HG02852 (cell line): ENCODE measurements at regions not wholly inside any gene's neighbourhood (a gene's known extent, or its start where the extent isn't known, plus 50 kb on each side); places are given as distances from the start of the nearest gene placed in this dataset.

Experiments
- ATAC-seq: cut with Tn5 transposase; IDR thresholded peaks from one replicate; pipeline ENCODE4 v1.9.1; 2021; ENCODE audit warnings: mild to moderate bottlenecking, moderate library complexity; ENCODE audit not compliant: unreplicated experiment

GRCh38 chr18:71798986-71799673, 745.0 kb downstream of the CBLN2 start:
- no peak for ATAC-seq

- ATAC-seq = no peak
These were observed 746.6 kb downstream of the CBLN2 start for GRCh38 chr18:71797554-71797953.

DNA sequence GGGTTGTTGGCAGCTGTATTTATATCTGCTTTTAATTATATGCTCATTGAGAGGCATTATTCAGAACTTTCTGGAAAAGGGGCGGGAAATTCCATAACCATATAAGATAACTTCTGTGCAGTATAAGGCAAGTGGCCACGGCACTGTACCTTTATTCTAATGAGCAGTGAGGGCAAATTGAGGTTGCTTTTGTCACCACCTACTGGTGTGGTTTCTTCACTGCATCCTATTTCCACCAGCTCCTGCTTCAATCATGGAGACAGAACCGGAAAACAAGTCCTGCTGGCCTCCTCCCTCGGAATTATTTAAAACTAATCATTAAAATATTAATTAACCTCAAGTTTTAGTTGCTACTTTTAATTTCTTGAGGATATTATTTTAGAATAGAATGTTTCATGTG, 759.4 kb downstream of the CBLN2 start:
- peak; percentile 83 for ATAC-seq

- ATAC-seq = no peak
These were observed 783.6 kb downstream of the CBLN2 start for GRCh38 chr18:71760541-71760940.

- ATAC-seq = no peak
These were observed 789.9 kb downstream of the CBLN2 start for GRCh38 chr18:71754246-71754645.

GRCh38 chr18:71743634-71744033, 800.5 kb downstream of the CBLN2 start:
- ATAC-seq = no peak

DNA sequence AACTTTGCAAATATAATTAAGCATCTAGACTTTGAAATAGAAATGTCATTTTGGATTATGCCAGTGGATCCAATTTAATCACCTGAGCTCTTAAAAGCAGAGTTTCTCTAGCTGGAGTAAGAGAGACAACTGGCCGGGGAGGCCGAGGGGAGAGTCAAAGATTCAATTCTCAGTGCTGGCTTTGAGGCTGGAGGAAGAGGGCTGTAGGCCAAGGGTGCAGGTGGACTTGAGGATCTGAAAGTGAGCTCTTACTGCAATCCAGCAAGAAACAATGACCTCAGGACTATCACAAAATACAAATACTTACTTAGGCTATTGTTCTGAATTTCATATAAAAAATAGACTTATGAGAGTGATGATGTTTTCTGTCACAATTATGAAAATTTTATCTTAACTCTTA, 814.5 kb downstream of the CBLN2 start:
- ATAC-seq = no peak

DNA sequence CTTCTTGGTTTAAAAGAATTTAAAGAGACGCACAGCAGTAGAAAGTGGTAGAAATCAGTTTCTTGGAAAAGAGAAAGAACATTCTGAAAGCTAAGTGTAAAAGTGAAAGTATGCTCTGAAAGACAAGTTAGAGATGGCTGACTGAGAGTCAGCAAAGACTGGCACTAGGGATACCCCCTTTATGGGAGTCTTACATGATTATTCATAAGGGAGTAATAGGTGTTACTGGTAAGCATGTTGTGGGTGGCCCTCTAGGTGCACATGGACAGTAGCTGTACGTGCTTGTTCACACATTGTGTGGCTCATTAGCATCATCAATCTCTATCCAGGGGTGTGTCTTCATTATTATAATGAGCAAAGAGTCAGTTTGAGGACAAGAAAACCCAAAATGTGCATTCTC, 816.2 kb downstream of the CBLN2 start:
- no peak for ATAC-seq

- no peak for ATAC-seq
These were observed 818.9 kb downstream of the CBLN2 start for GRCh38 chr18:71725256-71725655.

DNA sequence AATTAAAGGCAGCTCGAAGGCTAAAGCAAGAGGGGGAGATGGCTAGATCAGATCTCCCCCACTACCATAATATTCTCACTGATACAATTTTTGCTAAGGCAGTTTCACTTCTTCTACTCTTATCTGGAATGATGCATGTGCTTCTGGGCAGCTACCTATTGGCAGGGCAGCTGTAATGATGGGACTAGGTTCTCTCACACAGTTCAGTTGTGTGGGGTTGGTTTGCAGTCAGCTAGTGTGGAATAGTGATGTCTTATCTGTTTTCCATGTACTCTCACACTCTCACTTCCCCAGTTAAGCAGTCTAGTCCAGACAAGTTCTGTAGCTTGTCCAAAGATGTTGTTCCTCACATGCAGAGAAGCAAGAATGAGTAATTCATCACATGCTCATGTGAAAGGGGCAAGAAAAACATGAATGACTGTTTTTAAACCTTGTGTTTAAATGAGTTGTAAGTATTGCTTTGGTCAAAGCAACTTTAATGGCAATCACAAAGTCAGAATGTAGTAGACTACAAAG, 836.1 kb downstream of the CBLN2 start:
- no peak for ATAC-seq

- ATAC-seq = no peak
These were observed 836.7 kb downstream of the CBLN2 start for GRCh38 chr18:71707400-71707799.

DNA sequence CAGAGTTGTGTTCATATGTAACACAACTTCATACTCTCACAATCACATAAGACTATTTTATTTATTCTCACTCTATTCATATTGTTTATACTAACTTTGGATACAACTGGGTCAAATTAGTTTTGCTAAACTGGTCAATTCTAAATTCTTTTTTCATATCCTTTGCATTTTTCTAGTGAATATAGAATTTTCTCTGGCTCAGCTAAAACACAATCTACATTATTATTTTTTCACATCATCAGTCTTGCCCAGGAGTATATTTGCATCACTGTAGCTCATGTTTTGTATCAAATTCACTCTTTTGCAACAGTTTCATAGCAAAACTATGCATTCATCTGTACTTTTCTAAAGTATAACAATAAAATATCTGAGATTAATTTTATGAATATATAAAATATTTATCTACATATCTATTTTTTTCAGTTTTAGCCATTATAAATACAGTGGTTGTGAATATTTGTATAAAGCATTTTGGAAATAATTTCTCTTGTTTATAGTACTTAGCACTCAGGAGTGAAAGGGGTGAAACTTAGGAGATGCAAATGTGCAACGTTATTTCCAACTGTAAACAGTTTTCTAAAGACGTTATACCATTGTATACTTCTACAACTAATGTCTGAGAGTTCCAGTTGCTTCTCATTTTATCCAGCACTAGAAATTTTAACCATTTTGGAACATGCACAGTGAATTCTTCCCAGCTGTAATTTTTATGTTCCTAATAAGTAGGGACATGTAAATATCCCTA, 854.6 kb downstream of the CBLN2 start:
- ATAC-seq = no peak

- no peak for ATAC-seq
These were observed 861.6 kb downstream of the CBLN2 start for GRCh38 chr18:71682591-71682990.

GRCh38 chr18:71678144-71678543, 866.0 kb downstream of the CBLN2 start:
- no peak for ATAC-seq

GRCh38 chr18:71673954-71674353, 870.2 kb downstream of the CBLN2 start:
- ATAC-seq = no peak

DNA sequence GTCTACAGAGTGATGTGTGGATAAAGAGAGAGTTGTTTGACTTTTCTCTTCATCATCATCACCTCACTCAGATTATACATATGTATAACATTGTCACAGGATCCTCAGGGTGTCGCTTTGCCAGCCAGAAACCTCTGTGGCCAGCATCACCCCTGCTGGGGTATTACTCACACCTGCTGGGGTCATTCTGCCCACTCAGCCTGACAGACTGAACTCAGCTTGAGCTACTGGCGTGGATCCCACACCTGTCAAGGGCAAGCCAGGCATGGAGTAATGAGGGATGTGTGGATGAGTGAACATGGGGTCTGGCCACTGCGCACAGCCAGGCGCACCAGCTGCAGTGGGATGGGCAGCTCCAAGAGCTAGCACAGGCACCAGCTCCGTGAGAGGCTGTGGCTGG, 870.6 kb downstream of the CBLN2 start:
- ATAC-seq = no peak

DNA sequence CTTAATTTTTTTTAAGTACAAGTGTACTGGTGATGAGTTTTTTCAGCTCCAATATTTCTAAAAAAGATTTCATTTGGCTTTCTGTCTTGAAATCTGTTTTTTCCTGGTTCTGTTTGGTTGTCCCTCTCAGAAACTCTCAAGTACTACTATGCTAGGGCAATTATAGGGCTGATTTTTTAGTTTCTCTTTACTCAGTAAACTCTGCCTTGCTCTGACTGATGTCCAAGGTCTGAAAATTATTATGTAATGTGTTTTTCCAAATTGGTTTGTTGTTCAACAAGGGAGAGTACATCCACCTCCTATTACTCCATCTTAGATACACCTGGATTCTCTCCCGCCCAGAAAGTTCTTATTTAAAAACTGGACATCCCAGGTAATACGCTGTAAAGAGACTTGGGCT, 877.7 kb downstream of the CBLN2 start:
- ATAC-seq = no peak

DNA sequence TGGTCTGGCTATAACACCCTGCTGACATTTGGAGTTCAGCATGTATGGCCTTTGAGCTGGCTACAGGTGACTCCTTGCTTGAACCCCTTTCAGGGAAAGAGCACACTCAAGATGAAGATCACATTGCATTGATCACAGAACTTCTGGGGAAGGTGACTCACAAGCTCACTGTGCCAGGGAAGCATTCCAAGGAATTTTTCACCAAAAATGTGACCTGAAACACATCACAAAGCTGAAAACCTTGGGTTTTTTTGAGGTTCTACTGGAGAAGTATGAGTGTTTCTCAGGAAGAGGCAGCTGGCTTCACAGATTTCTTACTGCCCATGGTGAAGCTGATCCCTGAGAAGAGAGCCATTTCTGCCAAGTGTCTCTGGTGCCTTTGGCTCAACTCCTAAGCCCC, 879.0 kb downstream of the CBLN2 start:
- ATAC-seq = no peak

- ATAC-seq = no peak
These were observed 900.3 kb downstream of the CBLN2 start for GRCh38 chr18:71643822-71644221.

GRCh38 chr18:71630696-71631095, 913.4 kb downstream of the CBLN2 start:
- ATAC-seq = no peak

- ATAC-seq = no peak
These were observed 918.5 kb downstream of the CBLN2 start for GRCh38 chr18:71625556-71626090.

- no peak for ATAC-seq
These were observed 945.8 kb downstream of the CBLN2 start for GRCh38 chr18:71598374-71598773.
